ENCODE measurements at regions not wholly inside any gene's neighbourhood (a gene's known extent, or its start where the extent isn't known, plus 50 kb on each side); places are given as distances from the start of the nearest gene placed in this dataset.

- DNase-seq (ENCODE audit: low read depth in 2 of 2), result no peak
- no peak overlapping the region for H3K4me3 ChIP-seq (replicated peaks in 1 of 2; ENCODE audit: low read depth in 2 of 2, low read length in 2 of 2)
- TF ChIP-seq, protein P1, sequence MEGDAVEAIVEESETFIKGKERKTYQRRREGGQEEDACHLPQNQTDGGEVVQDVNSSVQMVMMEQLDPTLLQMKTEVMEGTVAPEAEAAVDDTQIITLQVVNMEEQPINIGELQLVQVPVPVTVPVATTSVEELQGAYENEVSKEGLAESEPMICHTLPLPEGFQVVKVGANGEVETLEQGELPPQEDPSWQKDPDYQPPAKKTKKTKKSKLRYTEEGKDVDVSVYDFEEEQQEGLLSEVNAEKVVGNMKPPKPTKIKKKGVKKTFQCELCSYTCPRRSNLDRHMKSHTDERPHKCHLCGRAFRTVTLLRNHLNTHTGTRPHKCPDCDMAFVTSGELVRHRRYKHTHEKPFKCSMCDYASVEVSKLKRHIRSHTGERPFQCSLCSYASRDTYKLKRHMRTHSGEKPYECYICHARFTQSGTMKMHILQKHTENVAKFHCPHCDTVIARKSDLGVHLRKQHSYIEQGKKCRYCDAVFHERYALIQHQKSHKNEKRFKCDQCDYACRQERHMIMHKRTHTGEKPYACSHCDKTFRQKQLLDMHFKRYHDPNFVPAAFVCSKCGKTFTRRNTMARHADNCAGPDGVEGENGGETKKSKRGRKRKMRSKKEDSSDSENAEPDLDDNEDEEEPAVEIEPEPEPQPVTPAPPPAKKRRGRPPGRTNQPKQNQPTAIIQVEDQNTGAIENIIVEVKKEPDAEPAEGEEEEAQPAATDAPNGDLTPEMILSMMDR (IDR thresholded peaks at IDR 0.05; ENCODE audit: low read depth, low read length), result no peak
Measured at GRCh38 chr5:8522646-8523045, 653.7 kb downstream of the MTRR start.

DNA sequence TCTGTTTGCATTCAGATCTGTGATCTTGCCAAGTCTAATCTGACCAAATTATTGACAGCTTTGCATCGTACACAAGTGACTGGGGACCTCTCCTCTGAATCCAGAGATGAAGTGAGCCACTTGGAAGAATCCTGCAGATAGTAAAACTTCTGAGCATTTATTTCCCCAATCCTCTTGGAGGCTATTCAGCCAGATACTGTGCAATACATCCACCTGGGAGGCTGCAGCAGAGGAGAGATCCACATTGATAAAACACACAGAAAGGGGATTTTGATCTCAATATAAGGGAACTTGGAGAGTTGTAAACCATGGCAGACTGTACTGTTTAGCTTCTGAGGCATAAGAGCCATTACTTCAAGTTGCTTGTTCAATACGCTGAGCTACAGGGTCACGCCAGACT lies 654.6 kb downstream of the MTRR start:
- no peak for DNase-seq (ENCODE audit: low read depth in 2 of 2)
- TF ChIP-seq, protein P1 (IDR thresholded peaks at IDR 0.05; ENCODE audit: low read depth, low read length), result no peak
- H3K4me3 ChIP-seq (replicated peaks in 1 of 2; ENCODE audit: low read depth in 2 of 2, low read length in 2 of 2), result no peak overlapping the region

GRCh38 chr5:8525819-8526218 lies 656.9 kb downstream of the MTRR start:
- DNase-seq (ENCODE audit: low read depth in 2 of 2), result no peak
- no peak overlapping the region for H3K4me3 ChIP-seq (replicated peaks in 1 of 2; ENCODE audit: low read depth in 2 of 2, low read length in 2 of 2)
- TF ChIP-seq, protein P1 (IDR thresholded peaks at IDR 0.05; ENCODE audit: low read depth, low read length), result no peak

GRCh38 chr5:8528106-8528505 lies 659.2 kb downstream of the MTRR start:
- no peak for DNase-seq (ENCODE audit: low read depth in 2 of 2)
- TF ChIP-seq, protein P1 (IDR thresholded peaks at IDR 0.05; ENCODE audit: low read depth, low read length), result no peak
- no peak overlapping the region for H3K4me3 ChIP-seq (replicated peaks in 1 of 2; ENCODE audit: low read depth in 2 of 2, low read length in 2 of 2)

DNA sequence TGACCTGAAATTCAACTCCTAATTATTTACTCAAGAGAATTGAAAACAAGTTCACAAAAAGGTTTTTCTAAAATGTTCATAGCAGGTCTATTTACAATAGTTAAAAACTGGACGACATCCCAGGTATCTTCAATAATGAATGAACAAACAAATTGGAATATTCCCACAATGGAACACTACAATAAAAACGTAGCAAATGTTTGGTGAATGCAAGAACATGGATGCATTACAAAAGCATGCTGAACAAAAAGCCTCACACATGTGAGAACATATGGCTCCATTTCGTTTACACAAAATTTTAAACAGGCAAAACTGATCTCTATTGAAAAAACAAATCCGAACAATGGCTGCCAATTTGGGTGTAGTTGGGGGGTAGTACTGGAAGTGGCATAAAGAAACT lies 669.9 kb downstream of the MTRR start:
- no peak overlapping the region for H3K4me3 ChIP-seq (replicated peaks in 1 of 2; ENCODE audit: low read depth in 2 of 2, low read length in 2 of 2)
- DNase-seq (ENCODE audit: low read depth in 2 of 2), result no peak
- TF ChIP-seq, protein P1 (IDR thresholded peaks at IDR 0.05; ENCODE audit: low read depth, low read length), result no peak

DNA sequence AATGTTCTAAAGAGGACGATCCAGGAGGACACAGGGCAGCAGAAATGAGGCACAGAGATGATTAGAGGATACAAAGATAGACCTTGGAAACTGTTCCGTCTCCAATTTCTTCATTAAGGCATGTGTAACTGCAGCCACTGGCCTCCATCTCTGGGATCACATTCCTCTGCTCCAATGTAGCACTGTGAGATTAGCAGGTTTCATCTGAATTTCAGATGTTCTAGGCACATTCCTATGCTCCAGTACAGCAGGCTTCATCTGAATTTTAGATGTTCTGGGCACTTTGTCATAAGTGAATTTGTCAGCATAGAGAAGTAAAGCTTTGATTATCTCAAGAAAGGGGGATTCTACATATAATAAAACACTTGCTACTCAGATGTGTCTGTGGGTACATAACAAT lies 671.4 kb downstream of the MTRR start:
- H3K4me3 ChIP-seq (replicated peaks in 1 of 2; ENCODE audit: low read depth in 2 of 2, low read length in 2 of 2), result no peak overlapping the region
- TF ChIP-seq, protein P1 (IDR thresholded peaks at IDR 0.05; ENCODE audit: low read depth, low read length), result no peak
- DNase-seq (ENCODE audit: low read depth in 2 of 2), result no peak

GRCh38 chr5:8550921-8551320 lies 682.0 kb downstream of the MTRR start:
- H3K4me3 ChIP-seq (replicated peaks in 1 of 2; ENCODE audit: low read depth in 2 of 2, low read length in 2 of 2), result no peak overlapping the region
- no peak for DNase-seq (ENCODE audit: low read depth in 2 of 2)
- TF ChIP-seq, protein P1 (IDR thresholded peaks at IDR 0.05; ENCODE audit: low read depth, low read length), result no peak

Measured in cardiac fibroblast (primary cell).